Activated CD8-positive, alpha-beta memory T cell treated with anti-CD3 and anti-CD28 coated beads, Interleukin-2, amount 10 ng/mL, durations not matched to agents 7 days and 5 days (primary cell): ENCODE measurements at regions not wholly inside any gene's neighbourhood (a gene's known extent, or its start where the extent isn't known, plus 50 kb on each side); places are given as distances from the start of the nearest gene placed in this dataset.

ENCODE experiments used
- ATAC-seq: fragments of 150-1000 bp; cut with Tn5 transposase; one replicate; pipeline ENCODE4 v1.10.0; 2021; ENCODE audit warnings: moderate library complexity
- CTCF ChIA-PET: fragments of 350-600 bp; sonication (Branson Sonifier 250); formaldehyde crosslinking; loops from one replicate; lab custom pipeline; 2021; ENCODE audit warnings: antibody characterized with exemption; lab: Charles Lee
- DNase-seq: peaks from one replicate; pipeline ENCODE4 v3.0.0-alpha.2; 2020
- H3K27ac Mint-ChIP-seq: one replicate; pipeline ENCODE4 v1.8.0; 2021; ENCODE audit warnings: mild to moderate bottlenecking, mixed read lengths
- H3K27me3 Mint-ChIP-seq: one replicate; pipeline ENCODE4 v1.8.0; 2021; ENCODE audit warnings: mixed read lengths
- H3K36me3 Mint-ChIP-seq: one replicate; pipeline ENCODE4 v1.8.0; 2021; ENCODE audit warnings: mild to moderate bottlenecking, mixed read lengths
- H3K4me1 Mint-ChIP-seq: one replicate; pipeline ENCODE4 v1.8.0; 2021; ENCODE audit warnings: mixed read lengths
- H3K4me3 Mint-ChIP-seq: one replicate; pipeline ENCODE4 v1.8.0; 2021; ENCODE audit warnings: mild to moderate bottlenecking, moderate library complexity, mixed read lengths
- H3K9me3 Mint-ChIP-seq: one replicate; pipeline ENCODE4 v1.8.0; 2022; ENCODE audit warnings: low read depth, mixed read lengths

DNA sequence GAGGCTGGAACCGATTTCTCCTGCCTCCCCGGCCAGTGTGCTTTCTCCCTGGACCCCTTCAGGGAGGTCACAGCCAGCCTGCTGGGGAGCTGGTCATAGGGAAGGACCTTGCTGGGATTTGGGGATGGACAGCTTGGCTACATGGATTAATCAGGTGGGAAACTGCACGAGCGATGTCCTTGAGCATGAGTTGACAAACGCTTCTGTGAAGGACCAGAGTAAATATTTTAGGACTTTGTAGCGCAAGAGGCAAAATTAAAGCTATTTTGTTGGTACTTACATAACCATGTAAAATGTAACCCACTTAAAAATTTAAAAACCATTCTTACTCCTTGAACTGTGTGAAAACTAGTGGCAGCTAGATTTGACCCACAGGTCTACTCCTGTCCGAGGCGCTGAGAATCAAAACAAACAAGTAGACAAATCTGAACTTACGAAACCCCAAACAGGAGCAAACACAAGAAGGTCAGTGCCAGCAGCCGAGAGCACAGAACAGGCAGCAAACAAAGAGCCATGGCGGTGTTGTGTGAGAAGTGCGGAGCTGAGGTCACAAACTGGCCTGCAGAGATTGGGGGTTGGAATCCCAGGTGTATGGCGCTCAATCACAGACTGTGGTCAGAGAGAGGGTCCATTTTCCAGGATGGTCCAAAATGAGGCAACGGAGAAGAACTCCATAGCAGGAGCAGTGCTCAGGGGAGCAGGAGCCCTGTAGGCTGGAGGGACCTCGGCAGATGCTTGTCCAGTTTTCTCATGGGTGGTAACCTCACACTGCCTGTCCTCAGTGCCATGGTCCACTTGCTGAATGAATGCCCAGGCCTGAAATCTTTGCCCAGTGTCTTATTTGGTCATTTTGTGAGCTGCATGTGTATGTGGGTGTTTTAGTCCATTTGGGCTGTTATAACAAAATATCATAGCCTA, 79.2 kb upstream of the CLMN start:
- H3K36me3 Mint-ChIP-seq = peaks cover 1% of the 10 kb centered on the region
- H3K27me3 Mint-ChIP-seq = no peaks in the 10 kb centered on the region
- no peak overlapping the region for H3K4me3 Mint-ChIP-seq
- no peak overlapping the region for H3K27ac Mint-ChIP-seq
- CTCF ChIA-PET = no interaction called here
- DNase-seq (no peak), ATAC-seq (no peak)
- H3K4me1 Mint-ChIP-seq = no peaks in the 10 kb centered on the region
- no peaks in the 10 kb centered on the region for H3K9me3 Mint-ChIP-seq

DNA sequence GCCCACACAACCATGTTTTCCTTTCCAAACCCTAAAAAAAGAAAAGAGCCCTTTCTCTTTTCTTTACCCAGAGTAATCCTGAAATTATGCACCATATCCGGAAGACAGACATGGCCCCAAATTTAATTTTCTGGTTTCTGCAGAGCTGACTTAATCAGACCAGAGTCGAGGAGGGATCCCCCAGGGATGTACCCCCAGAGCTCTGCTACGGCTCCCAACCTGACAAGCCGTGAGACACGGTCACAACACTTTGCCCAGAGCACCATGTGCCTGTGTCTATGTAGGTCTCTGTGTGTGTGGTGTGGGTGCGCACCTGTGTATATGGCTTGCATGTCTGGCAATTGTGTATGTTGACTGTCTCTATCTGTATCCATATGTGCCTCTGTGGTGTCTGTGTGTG, 77.6 kb upstream of the CLMN start:
- Mint-ChIP-seq H3K27me3 (no peaks in the 10 kb centered on the region), H3K4me1 (no peaks in the 10 kb centered on the region), H3K9me3 (no peaks in the 10 kb centered on the region), H3K27ac (no peak overlapping the region), H3K4me3 (no peak overlapping the region), H3K36me3 (peaks cover 1% of the 10 kb centered on the region)
- DNase-seq (no peak), ATAC-seq (no peak)
- CTCF ChIA-PET = no interaction called here

DNA sequence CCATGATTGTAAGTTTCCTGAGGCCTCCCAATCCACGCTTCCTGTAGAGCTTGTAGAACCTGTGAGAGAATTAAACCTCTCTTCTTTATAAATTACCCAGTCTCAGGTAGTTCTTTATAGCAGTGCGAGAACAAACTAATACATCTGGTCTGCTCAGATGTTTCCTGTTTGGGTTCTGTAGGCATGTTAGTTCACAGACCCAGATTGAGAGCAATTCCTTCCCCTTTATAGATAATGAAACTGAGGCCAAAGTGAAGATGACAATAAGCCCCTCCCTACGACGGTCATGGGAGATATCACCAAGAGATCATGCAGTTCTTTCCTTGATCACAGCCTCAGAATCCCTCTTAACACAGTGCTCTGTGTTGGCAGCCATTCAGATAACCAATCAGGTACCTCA, 76.5 kb upstream of the CLMN start:
- DNase-seq = no peak
- peaks cover 1% of the 10 kb centered on the region for H3K36me3 Mint-ChIP-seq
- H3K27me3 Mint-ChIP-seq = no peaks in the 10 kb centered on the region
- H3K4me1 Mint-ChIP-seq = no peaks in the 10 kb centered on the region
- CTCF ChIA-PET = no interaction called here
- no peaks in the 10 kb centered on the region for H3K9me3 Mint-ChIP-seq
- H3K4me3 Mint-ChIP-seq = no peak overlapping the region
- no peak for ATAC-seq
- no peak overlapping the region for H3K27ac Mint-ChIP-seq

DNA sequence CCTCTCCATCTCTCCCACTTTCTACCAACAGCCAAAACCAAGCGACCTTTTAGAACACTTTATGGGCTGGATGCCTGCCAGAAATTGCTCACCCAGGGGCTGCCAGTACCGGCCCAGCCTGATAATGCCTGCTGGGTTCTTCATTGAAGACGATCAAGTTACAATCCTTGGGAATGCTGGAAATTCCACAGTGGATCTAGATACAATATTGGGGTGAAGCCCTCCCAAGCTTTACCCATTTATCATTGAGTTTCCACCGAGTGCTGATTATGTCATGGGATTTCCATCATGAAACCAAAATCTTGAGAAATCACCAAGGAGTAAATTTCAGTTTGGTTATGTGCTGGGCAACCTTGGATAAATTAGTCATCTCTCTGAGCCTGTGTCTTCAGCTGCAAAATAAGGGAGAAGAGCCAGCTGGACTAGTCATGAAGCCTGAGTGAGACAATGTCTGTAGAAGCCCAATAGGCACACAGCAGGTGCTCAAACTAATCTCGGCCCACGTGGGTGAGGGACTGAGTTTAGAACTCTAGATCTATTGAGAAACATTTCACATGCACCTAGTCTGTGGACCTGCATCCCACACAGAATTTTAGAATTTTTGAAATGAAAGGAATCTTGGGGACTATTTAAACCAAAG, 75.5 kb upstream of the CLMN start:
- H3K27ac Mint-ChIP-seq = no peak overlapping the region
- CTCF ChIA-PET = no interaction called here
- DNase-seq (no peak), ATAC-seq (no peak)
- no peak overlapping the region for H3K4me3 Mint-ChIP-seq
- H3K4me1 Mint-ChIP-seq = no peaks in the 10 kb centered on the region
- no peaks in the 10 kb centered on the region for H3K27me3 Mint-ChIP-seq
- peaks cover 1% of the 10 kb centered on the region for H3K36me3 Mint-ChIP-seq
- no peaks in the 10 kb centered on the region for H3K9me3 Mint-ChIP-seq

DNA sequence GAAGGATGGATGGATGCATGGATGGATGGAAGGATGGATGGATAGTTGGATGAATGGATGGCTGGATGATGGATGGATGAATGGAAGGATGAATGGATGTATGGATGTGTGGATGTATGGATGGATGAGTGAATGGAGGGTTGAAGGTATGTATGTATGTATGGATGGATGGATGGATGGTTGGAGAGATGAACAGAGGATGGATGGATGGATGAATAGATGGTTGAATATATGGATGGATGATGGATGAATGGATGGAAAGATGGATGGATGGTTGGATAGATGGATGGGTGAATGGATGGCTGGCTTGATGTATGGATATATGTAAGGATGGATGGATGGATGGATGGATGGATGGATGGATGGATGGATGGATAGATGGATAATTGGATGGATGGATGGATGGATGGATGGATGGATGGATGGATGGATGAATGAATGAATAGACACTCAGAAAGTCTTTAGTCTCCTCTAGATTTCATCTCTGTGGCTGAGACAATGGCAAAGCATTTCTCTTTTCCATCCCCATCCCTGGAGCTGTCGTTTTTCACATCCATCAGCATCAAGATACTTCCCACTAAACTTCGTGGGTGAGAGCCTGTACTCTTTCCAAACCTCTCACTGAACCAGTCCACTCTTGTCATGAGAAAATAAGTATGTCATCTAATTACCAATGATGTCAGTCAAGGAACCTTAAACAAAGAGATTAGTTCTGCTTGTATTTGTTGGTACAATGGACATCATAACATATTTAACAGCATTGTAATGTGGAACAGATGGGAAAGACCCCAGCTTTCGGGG, 74.8 kb upstream of the CLMN start:
- H3K27ac Mint-ChIP-seq = no peak overlapping the region
- H3K4me1 Mint-ChIP-seq = no peaks in the 10 kb centered on the region
- ATAC-seq (no peak), DNase-seq (no peak)
- H3K36me3 Mint-ChIP-seq = peaks cover 1% of the 10 kb centered on the region
- CTCF ChIA-PET = no interaction called here
- no peaks in the 10 kb centered on the region for H3K27me3 Mint-ChIP-seq
- no peaks in the 10 kb centered on the region for H3K9me3 Mint-ChIP-seq
- no peak overlapping the region for H3K4me3 Mint-ChIP-seq

DNA sequence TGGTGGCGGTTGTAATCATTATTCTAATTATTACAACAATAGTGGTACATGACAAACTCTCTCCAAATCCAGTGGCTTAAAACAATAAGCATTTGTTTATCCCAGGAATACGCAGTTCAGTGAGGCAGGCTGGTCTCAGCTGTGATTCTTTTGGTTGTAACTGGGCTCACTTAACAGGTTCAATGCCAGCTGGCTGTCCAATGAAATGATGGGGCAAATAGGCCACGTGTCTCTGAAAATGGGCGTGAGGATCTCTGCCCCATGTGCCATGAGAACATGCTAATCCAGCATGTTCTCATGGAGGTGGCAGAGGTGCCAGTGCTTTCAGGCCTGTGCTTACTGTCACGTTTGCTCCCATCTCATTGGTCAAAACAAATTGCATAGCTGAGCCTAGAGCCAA, 73.1 kb upstream of the CLMN start:
- peaks cover 1% of the 10 kb centered on the region for H3K36me3 Mint-ChIP-seq
- no peaks in the 10 kb centered on the region for H3K9me3 Mint-ChIP-seq
- no peak for ATAC-seq
- no peak for DNase-seq
- CTCF ChIA-PET = no interaction called here
- H3K27ac Mint-ChIP-seq = no peak overlapping the region
- H3K4me3 Mint-ChIP-seq = no peak overlapping the region
- no peaks in the 10 kb centered on the region for H3K4me1 Mint-ChIP-seq
- H3K27me3 Mint-ChIP-seq = peaks cover 3% of the 10 kb centered on the region

DNA sequence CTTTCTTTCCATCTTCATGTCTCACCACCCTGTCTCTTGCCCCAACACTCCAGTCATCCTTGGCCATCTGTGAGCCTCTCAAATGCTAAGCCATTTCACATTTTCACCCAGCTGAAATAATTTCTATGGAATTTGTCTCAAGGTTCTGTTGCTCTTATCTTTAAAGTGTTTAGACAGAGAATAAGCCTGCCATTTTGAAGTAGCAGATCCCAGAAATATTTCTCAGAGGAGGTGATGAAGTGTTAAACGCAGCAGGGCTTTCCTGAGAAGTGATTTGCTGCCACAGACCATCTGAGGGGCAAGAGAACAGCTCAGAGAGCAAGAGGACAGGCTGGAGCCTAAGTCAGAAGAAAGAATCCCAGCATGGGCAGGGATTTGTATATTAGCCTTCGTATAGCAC, 71.6 kb upstream of the CLMN start:
- DNase-seq = no peak

DNA sequence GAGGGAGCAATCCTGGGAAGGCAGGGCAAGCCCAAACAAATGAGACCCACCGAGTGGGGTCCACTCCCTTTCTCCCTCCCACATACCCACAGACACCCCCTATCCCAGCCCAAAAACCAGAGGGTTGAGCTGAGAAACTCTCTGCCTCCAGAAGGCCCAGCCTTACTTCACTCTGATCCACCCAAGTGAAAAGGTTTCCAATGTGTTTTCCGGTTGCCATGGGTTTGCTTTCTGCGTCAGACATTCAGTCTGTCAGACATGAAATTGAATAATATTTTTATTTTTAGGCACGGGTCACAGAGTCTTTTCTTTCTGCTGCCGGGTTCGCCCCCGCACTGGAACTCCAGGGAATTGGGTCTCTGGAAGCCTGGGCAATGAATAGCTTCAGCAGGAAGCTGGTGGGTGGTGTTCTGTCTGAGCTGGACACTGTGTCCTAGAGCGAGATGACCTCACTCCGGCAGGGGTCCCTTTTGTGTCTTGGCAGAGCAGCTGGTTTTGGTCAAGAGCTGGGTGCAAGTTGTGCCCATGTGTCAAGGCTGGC, 69.8 kb upstream of the CLMN start:
- H3K9me3 Mint-ChIP-seq = no peaks in the 10 kb centered on the region
- DNase-seq (peak; percentile 8), ATAC-seq (no peak)
- no peaks in the 10 kb centered on the region for H3K4me1 Mint-ChIP-seq
- no peak overlapping the region for H3K4me3 Mint-ChIP-seq
- H3K27ac Mint-ChIP-seq = no peak overlapping the region
- peaks cover 7% of the 10 kb centered on the region for H3K27me3 Mint-ChIP-seq
- peaks cover 1% of the 10 kb centered on the region for H3K36me3 Mint-ChIP-seq
- CTCF ChIA-PET = no interaction called here

More for the DNA sequence above, 71.6 kb upstream of the CLMN start:
- CTCF ChIA-PET = no interaction called here
- Mint-ChIP-seq H3K9me3 (no peaks in the 10 kb centered on the region), H3K36me3 (peaks cover 1% of the 10 kb centered on the region), H3K27ac (no peak overlapping the region), H3K4me1 (no peaks in the 10 kb centered on the region), H3K27me3 (peaks cover 3% of the 10 kb centered on the region), H3K4me3 (no peak overlapping the region)
- ATAC-seq = no peak

DNA sequence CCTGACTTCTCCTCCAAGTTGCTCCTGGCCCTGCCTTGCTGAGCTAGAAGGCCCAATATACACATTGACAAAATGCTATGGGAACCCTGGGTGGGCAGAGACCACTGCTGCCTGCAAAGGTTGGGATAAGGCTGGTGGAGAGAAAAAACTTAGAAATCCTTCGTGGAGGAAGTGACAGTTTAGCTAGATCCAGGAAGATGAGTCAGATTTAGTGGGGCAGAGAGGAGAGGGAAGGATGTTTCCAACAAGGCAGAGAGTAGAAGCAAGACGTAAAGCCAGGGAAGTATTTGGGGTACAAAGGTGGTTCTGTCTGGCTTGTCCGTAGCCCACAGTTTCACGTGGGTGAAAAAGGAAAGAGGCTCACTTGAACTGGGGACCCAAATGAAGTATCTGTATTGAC, 69.0 kb upstream of the CLMN start:
- H3K4me3 Mint-ChIP-seq = no peak overlapping the region
- no peaks in the 10 kb centered on the region for H3K9me3 Mint-ChIP-seq
- no peaks in the 10 kb centered on the region for H3K36me3 Mint-ChIP-seq
- no peak for DNase-seq
- ATAC-seq = no peak
- CTCF ChIA-PET = no interaction called here
- H3K4me1 Mint-ChIP-seq = no peaks in the 10 kb centered on the region
- H3K27ac Mint-ChIP-seq = no peak overlapping the region
- H3K27me3 Mint-ChIP-seq = peaks cover 10% of the 10 kb centered on the region

DNA sequence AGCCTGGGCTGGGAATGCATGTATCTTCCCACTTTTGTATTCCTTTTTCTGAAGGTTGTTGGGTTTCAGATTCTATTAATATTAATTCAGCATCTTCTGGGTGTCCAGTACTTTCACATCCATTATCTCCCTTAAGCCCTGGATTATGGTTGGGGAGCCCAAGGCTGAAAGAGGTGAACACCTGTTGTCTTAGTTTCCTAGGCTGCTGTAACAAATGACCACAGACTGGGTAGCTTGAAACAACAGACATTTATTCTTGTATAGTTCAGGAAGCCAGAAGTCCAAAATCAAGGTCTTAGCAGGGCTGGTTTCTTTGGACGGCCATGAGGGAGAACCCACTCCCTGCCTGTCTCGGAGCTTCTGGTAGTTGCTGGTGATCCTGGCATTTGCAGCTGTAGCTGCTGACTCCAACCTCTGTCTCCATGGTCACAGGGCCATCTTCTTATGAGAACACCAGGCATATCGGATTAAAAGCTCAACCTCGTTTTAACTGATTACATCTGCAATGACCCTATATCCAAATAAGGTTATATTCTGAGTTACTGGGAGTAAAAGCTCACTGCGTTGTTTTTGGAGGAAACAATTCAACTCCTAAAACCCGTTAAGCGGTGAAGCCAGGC, 68.2 kb upstream of the CLMN start:
- no peak for ATAC-seq
- H3K9me3 Mint-ChIP-seq = no peaks in the 10 kb centered on the region
- peaks cover 10% of the 10 kb centered on the region for H3K27me3 Mint-ChIP-seq
- no peaks in the 10 kb centered on the region for H3K36me3 Mint-ChIP-seq
- H3K4me1 Mint-ChIP-seq = no peaks in the 10 kb centered on the region
- H3K4me3 Mint-ChIP-seq = no peak overlapping the region
- H3K27ac Mint-ChIP-seq = no peak overlapping the region
- CTCF ChIA-PET = no interaction called here
- peak; percentile 5 for DNase-seq

DNA sequence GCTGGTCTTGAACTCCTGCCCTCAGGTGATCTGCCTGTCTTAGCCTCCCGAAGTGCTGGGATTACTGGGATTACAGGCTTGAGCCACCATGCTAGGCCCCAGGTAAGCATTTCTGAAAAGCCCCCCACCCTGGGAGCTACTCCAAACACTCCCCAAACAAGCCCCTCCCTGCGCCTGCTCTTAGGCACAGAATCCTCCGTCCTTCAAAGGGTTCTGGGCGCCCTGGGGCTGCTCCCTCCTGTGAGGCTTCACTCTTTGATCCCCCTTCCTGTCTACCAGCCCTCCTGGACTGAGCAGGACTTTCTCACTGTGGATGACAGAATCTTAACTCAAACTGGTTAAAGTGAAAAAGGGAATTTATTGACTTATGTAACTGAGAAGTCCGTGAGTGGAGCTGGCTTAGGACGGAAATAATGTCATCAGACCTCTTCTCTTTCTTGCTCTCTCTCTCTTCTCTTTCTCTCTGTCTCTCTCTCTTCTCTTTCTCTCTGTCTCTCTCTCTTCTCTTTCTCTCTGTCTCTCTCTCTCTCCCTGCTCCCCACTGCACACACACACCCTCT, 66.9 kb upstream of the CLMN start:
- CTCF ChIA-PET = no interaction called here
- Mint-ChIP-seq H3K27ac (no peak overlapping the region), H3K4me1 (no peaks in the 10 kb centered on the region), H3K36me3 (no peaks in the 10 kb centered on the region), H3K4me3 (no peak overlapping the region), H3K27me3 (peaks cover 10% of the 10 kb centered on the region), H3K9me3 (no peaks in the 10 kb centered on the region)
- peak; percentile 5 for DNase-seq
- no peak for ATAC-seq

DNA sequence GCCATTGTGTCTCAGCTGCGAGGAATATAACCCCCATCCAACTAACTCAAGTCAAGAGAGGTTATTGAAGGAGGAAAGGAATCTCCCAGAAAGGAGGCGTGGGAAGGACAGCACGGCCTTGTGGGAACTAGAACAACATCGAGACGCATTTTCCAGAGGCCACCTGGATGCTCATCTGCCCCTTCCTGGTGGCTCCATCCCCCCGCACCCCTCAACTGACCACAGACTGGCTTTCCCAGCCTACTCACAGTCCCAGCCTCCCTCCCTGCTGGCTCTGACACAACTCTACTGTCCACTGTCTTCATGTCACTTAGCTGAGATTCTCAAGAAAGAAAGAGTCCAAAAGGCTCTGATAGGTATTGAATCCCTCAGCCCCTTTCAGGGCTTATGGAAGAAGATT, 66.0 kb upstream of the CLMN start:
- Mint-ChIP-seq H3K36me3 (no peaks in the 10 kb centered on the region), H3K4me3 (no peak overlapping the region), H3K4me1 (no peaks in the 10 kb centered on the region), H3K27ac (no peak overlapping the region), H3K27me3 (peaks cover 10% of the 10 kb centered on the region), H3K9me3 (no peaks in the 10 kb centered on the region)
- DNase-seq (no peak), ATAC-seq (no peak)
- CTCF ChIA-PET = no interaction called here

DNA sequence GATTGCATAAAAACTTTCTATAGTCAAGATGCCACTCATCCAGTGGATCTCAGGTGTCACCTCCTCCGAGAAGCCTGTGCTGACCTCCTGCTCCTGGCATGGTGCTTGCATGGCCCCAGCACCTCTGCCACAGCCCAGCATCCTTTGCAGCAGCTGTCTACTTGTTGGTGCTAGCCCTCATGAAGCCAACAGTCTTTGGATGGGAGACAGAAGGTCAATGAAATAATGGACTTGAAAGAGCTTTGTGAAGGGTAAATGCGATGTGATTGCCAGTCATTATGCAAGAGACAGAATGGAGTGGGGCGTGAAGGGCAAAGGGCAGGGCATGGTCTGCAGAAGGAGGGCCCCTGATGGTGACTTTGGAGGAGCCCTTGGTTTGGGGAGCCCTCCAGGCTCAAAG, 63.0 kb upstream of the CLMN start:
- H3K36me3 Mint-ChIP-seq = no peaks in the 10 kb centered on the region
- H3K27ac Mint-ChIP-seq = no peak overlapping the region
- H3K4me3 Mint-ChIP-seq = no peak overlapping the region
- H3K27me3 Mint-ChIP-seq = peaks cover 10% of the 10 kb centered on the region
- CTCF ChIA-PET = no interaction called here
- peaks cover 3% of the 10 kb centered on the region for H3K9me3 Mint-ChIP-seq
- DNase-seq = no peak
- H3K4me1 Mint-ChIP-seq = no peaks in the 10 kb centered on the region
- ATAC-seq = no peak
